ENCODE measurements at regions not wholly inside any gene's neighbourhood (a gene's known extent, or its start where the extent isn't known, plus 50 kb on each side); places are given as distances from the start of the nearest gene placed in this dataset.

GRCh38 chrX:139178980-139179379 is 351.6 kb upstream of the F9 start:
- ChIA-PET POLR2A (no interaction called here), CTCF (no interaction called here)
- H3K27me3 ChIP-seq (ENCODE audit: control insufficient read depth, insufficient read depth, low read length), result no peaks in the 10 kb centered on the region
- TF ChIP-seq CTCF (IDR thresholded peaks at IDR 0.05; ENCODE audit: insufficient read depth, low read depth, low read length), result no peak
- H3K4me3 ChIP-seq (ENCODE audit: low read depth, low read length), result no peak overlapping the region
- H3K36me3 ChIP-seq (ENCODE audit: control insufficient read depth, insufficient read depth, low read length), result no peaks in the 10 kb centered on the region
- no peak for DNase-seq (ENCODE audit: low read depth)

GRCh38 chrX:139172731-139173130 is 357.8 kb upstream of the F9 start:
- DNase-seq (ENCODE audit: low read depth), result no peak
- TF ChIP-seq CTCF (IDR thresholded peaks at IDR 0.05; ENCODE audit: insufficient read depth, low read depth, low read length), result no peak
- no peaks in the 10 kb centered on the region for H3K27me3 ChIP-seq (ENCODE audit: control insufficient read depth, insufficient read depth, low read length)
- ChIA-PET POLR2A (no interaction called here), CTCF (no interaction called here)
- H3K36me3 ChIP-seq (ENCODE audit: control insufficient read depth, insufficient read depth, low read length), result no peaks in the 10 kb centered on the region
- H3K4me3 ChIP-seq (ENCODE audit: low read depth, low read length), result no peak overlapping the region

GRCh38 chrX:139170526-139171173 is 359.9 kb upstream of the F9 start:
- Histone ChIP-seq H3K36me3 (ENCODE audit: control insufficient read depth, insufficient read depth, low read length) (no peaks in the 10 kb centered on the region), H3K4me3 (ENCODE audit: low read depth, low read length) (no peak overlapping the region), H3K27me3 (ENCODE audit: control insufficient read depth, insufficient read depth, low read length) (no peaks in the 10 kb centered on the region)
- TF ChIP-seq CTCF (IDR thresholded peaks at IDR 0.05; ENCODE audit: insufficient read depth, low read depth, low read length), result no peak
- ChIA-PET CTCF (no interaction called here), POLR2A (no interaction called here)
- DNase-seq (ENCODE audit: low read depth), result no peak

- CTCF ChIA-PET, result no interaction called here
- Histone ChIP-seq H3K36me3 (ENCODE audit: control insufficient read depth, insufficient read depth, low read length) (no peaks in the 10 kb centered on the region), H3K27me3 (ENCODE audit: control insufficient read depth, insufficient read depth, low read length) (no peaks in the 10 kb centered on the region), H3K4me3 (ENCODE audit: low read depth, low read length) (no peak overlapping the region)
- no peak for DNase-seq (ENCODE audit: low read depth)
- POLR2A ChIA-PET, result no interaction called here
- no peak for TF ChIP-seq CTCF (IDR thresholded peaks at IDR 0.05; ENCODE audit: insufficient read depth, low read depth, low read length)
These were observed 363.3 kb upstream of the F9 start for GRCh38 chrX:139167282-139167681.

GRCh38 chrX:139158256-139158655 is 372.3 kb upstream of the F9 start:
- no peak for DNase-seq (ENCODE audit: low read depth)
- no peak overlapping the region for H3K4me3 ChIP-seq (ENCODE audit: low read depth, low read length)
- ChIA-PET POLR2A (no interaction called here), CTCF (no interaction called here)
- TF ChIP-seq CTCF (IDR thresholded peaks at IDR 0.05; ENCODE audit: insufficient read depth, low read depth, low read length), result no peak
- H3K36me3 ChIP-seq (ENCODE audit: control insufficient read depth, insufficient read depth, low read length), result no peaks in the 10 kb centered on the region
- H3K27me3 ChIP-seq (ENCODE audit: control insufficient read depth, insufficient read depth, low read length), result no peaks in the 10 kb centered on the region

Measured in BJ (cell line).